IPS DF 19.7 (cell line): ENCODE measurements at regions not wholly inside any gene's neighbourhood (a gene's known extent, or its start where the extent isn't known, plus 50 kb on each side); places are given as distances from the start of the nearest gene placed in this dataset.
"Not testable (repeated sequence)": the region's sequence is repeated elsewhere in the genome, so short reads cannot be mapped to it uniquely, and the experiment has no call there.

Experiments used
- DNase-seq: peaks from one replicate; pipeline ENCODE4 v3.0.0-alpha.2; 2013; ENCODE audit warnings: low read depth, low spot score

GRCh38 chr2:221767106-221768012 lies 195.3 kb upstream of the EPHA4 start:
- DNase-seq: no peak

- DNase-seq: no peak
These were observed 190.4 kb upstream of the EPHA4 start for GRCh38 chr2:221762496-221762895.

GRCh38 chr2:221761260-221761659 lies 189.2 kb upstream of the EPHA4 start:
- no peak for DNase-seq

- no peak for DNase-seq
These were observed 186.0 kb upstream of the EPHA4 start for GRCh38 chr2:221758076-221758475.

- no peak for DNase-seq
These were observed 181.3 kb upstream of the EPHA4 start for GRCh38 chr2:221753401-221753800.

- no peak for DNase-seq
These were observed 180.7 kb upstream of the EPHA4 start for GRCh38 chr2:221752781-221753180.

- DNase-seq: no peak
These were observed 178.2 kb upstream of the EPHA4 start for GRCh38 chr2:221750316-221750715.

- no peak for DNase-seq
These were observed 175.3 kb upstream of the EPHA4 start for GRCh38 chr2:221747289-221747972.

GRCh38 chr2:221741496-221742211 lies 169.6 kb upstream of the EPHA4 start:
- DNase-seq: no peak

- no peak for DNase-seq
These were observed 159.5 kb upstream of the EPHA4 start for GRCh38 chr2:221731432-221732145.

GRCh38 chr2:221726894-221727513 lies 154.9 kb upstream of the EPHA4 start:
- DNase-seq: no peak

GRCh38 chr2:221724631-221725203 lies 152.6 kb upstream of the EPHA4 start:
- no peak for DNase-seq

GRCh38 chr2:221724117-221724516 lies 152.0 kb upstream of the EPHA4 start:
- not testable (repeated sequence) for DNase-seq

GRCh38 chr2:221716426-221717303 lies 144.6 kb upstream of the EPHA4 start:
- no peak for DNase-seq

- DNase-seq: no peak
These were observed 143.6 kb upstream of the EPHA4 start for GRCh38 chr2:221715523-221716247.

- no peak for DNase-seq
These were observed 138.6 kb upstream of the EPHA4 start for GRCh38 chr2:221710744-221711143.

- no peak for DNase-seq
These were observed 136.8 kb upstream of the EPHA4 start for GRCh38 chr2:221708902-221709301.

GRCh38 chr2:221705185-221705877 lies 133.2 kb upstream of the EPHA4 start:
- no peak for DNase-seq

GRCh38 chr2:221704442-221704841 lies 132.3 kb upstream of the EPHA4 start:
- no peak for DNase-seq
